ENCODE measurements at regions not wholly inside any gene's neighbourhood (a gene's known extent, or its start where the extent isn't known, plus 50 kb on each side); places are given as distances from the start of the nearest gene placed in this dataset.

DNA sequence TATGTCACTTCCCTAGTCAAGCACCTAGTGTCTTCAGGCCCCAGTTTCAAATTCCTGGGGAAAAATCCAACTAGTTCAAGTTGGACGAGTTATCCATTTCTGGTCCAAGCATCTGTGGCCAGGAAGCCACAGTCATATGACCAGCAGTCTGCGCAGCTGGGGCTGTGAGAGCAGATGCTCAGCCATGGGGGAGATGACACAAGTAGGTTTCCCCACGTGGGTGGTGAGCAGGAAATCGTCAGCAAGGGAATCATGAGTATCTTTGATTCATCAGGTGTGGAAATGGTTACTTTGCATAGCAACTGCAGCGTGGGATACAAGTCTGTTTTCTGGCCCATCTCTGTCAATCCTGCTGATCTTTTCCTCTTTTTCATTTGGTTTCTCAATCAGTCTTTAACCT lies 185.3 kb downstream of the C11orf91 start:
- no peak for FAIRE-seq
- ATAC-seq = peak in 1 of 4 donors; percentile 24
- Histone ChIP-seq H3K27me3 (no peaks in the 10 kb centered on the region), H3K4me3 (no peak overlapping the region), H3K36me3 (no peaks in the 10 kb centered on the region), H3K27ac (no peak overlapping the region), H3K4me1 (no peaks in the 10 kb centered on the region), H3K9me3 (no peaks in the 10 kb centered on the region)
- intact Hi-C loops (cut with DNase I) = no loop called here
- no peak for DNase-seq
- WGBS, 2 donors = 52 to 56% methylated on average over 5 of the region's 5 CpGs
- TF ChIP-seq, protein P1, sequence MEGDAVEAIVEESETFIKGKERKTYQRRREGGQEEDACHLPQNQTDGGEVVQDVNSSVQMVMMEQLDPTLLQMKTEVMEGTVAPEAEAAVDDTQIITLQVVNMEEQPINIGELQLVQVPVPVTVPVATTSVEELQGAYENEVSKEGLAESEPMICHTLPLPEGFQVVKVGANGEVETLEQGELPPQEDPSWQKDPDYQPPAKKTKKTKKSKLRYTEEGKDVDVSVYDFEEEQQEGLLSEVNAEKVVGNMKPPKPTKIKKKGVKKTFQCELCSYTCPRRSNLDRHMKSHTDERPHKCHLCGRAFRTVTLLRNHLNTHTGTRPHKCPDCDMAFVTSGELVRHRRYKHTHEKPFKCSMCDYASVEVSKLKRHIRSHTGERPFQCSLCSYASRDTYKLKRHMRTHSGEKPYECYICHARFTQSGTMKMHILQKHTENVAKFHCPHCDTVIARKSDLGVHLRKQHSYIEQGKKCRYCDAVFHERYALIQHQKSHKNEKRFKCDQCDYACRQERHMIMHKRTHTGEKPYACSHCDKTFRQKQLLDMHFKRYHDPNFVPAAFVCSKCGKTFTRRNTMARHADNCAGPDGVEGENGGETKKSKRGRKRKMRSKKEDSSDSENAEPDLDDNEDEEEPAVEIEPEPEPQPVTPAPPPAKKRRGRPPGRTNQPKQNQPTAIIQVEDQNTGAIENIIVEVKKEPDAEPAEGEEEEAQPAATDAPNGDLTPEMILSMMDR (IDR thresholded peaks at IDR 0.05) = no peak

DNA sequence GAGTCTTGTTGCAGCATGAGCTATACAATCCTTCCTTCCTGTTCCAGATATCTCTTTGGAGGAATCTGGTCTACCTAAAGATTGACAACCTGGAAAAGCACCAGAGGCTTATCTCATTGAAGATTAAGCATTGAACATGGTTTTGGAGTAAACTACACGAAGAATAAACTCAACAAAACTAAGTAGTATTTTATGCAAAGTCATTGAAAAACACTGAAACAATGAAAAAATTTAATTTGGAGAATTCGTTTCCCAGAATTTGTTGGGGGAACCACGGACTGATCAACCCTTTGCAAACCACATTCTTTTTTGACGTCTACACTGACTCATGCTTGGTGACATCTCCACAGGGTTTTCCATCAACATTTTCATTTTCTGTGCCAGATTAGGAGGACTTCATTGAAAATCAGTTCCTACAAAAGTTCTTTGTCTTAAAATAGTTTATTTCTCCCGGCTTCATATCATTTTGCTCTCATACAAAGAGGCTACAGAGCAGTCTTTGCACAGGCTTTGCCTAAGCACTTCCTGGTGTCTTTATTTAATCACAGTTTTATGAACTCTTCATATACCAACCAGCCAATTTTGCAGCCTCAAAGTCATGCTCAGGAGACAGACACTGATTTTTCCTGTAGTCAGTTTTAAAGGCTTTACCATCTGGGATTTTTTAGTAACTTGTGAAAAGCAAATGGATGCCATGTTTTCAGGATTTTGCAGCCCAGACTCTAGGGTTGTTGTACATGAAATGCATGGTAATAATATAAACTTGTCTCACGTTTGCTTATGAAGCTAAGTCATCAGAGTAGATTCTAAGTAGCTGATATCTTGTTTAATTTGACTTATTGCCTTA lies 186.3 kb downstream of the C11orf91 start:
- Histone ChIP-seq H3K9me3 (no peaks in the 10 kb centered on the region), H3K36me3 (no peaks in the 10 kb centered on the region), H3K27ac (no peak overlapping the region), H3K4me1 (no peaks in the 10 kb centered on the region), H3K27me3 (no peaks in the 10 kb centered on the region), H3K4me3 (no peak overlapping the region)
- intact Hi-C loops (cut with DNase I) = no loop called here
- TF ChIP-seq, protein P1 (IDR thresholded peaks at IDR 0.05) = no peak
- no peak for ATAC-seq
- DNase-seq = no peak
- 42 to 57% methylated on average over 6 of the region's 6 CpGs for WGBS, 2 donors
- no peak for FAIRE-seq

DNA sequence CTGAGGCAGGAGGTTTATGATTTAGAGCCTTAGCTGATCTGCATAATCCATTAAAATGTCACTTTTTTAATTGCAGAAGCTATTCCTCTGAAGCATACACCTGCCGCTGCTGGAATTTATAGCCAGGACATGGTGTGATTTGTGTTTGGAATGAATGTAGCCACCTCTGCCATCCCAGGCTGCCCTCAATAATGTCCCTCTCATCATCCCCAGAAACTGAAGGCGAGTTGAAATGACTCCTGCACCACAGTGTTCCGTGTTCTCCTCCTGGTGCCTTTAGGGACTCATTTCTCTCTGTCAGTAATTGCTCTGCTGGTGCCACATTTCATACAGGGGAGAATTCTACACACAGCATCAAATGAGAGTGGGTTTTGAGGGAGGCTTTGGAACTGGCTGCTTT lies 191.0 kb downstream of the C11orf91 start:
- intact Hi-C loops (cut with DNase I) = no loop called here
- H3K36me3 ChIP-seq = no peaks in the 10 kb centered on the region
- DNase-seq (no peak), ATAC-seq (no peak), FAIRE-seq (no peak)
- H3K27me3 ChIP-seq = no peaks in the 10 kb centered on the region
- TF ChIP-seq, protein P1 (IDR thresholded peaks at IDR 0.05) = no peak
- no peak overlapping the region for H3K4me3 ChIP-seq
- H3K4me1 ChIP-seq = no peaks in the 10 kb centered on the region
- no peak overlapping the region for H3K27ac ChIP-seq
- no peaks in the 10 kb centered on the region for H3K9me3 ChIP-seq
- WGBS, 2 donors = 75 to 88% methylated on average over 3 of the region's 3 CpGs

DNA sequence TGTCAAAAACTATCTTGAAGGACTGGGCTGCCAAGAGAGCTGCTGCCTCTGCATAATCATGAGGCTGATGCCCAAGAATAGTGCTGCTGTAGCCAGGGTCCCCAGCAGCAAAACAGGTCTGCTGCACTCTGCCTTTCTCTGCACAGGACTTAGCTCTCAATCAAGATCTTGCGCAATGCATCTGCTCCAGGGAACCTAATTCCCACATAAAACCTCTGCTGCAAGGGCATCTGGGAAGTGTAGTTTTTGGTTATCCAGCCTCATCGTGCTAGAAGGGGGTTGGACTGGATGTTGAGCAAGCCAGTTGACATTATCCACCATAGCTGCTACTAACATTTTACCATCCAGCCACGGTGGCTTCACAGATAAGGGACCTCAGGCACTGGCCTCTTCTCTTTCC lies 192.7 kb downstream of the C11orf91 start:
- WGBS, 2 donors = 24 to 36% methylated on average over 3 of the region's 3 CpGs
- TF ChIP-seq, protein P1 (IDR thresholded peaks at IDR 0.05) = no peak
- no peak for FAIRE-seq
- H3K9me3 ChIP-seq = no peaks in the 10 kb centered on the region
- peak; percentile 66 to 90 (median 78) for ATAC-seq
- no peak overlapping the region for H3K27ac ChIP-seq
- no peak overlapping the region for H3K4me3 ChIP-seq
- H3K27me3 ChIP-seq = no peaks in the 10 kb centered on the region
- intact Hi-C loops (cut with DNase I) = no loop called here
- DNase-seq = peak in 2 of 6 donors; percentile 6 to 34
- H3K4me1 ChIP-seq = no peaks in the 10 kb centered on the region
- H3K36me3 ChIP-seq = no peaks in the 10 kb centered on the region

DNA sequence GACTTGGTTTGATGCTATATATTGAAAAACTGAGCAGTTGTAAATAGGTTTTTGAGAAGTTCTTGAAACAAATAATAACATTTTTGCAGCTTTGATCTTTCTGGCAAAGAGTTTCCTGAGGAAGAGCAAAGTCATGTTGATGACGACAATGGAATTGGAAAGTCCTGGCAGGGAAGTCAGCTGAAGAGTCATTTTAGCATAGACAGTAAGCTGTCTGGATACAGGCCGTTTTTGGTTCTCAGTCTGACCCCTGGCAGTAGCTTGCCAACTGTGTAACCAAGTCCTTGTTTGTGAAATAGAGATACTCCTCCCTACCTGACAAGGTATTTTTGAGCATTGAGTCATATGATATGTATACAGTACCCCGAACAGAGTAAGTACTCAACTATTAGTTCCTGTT lies 193.3 kb downstream of the C11orf91 start:
- Histone ChIP-seq H3K27ac (no peak overlapping the region), H3K36me3 (no peaks in the 10 kb centered on the region), H3K9me3 (no peaks in the 10 kb centered on the region), H3K27me3 (no peaks in the 10 kb centered on the region), H3K4me1 (no peaks in the 10 kb centered on the region), H3K4me3 (no peak overlapping the region)
- intact Hi-C loops (cut with DNase I) = no loop called here
- no peak for FAIRE-seq
- TF ChIP-seq, protein P1 (IDR thresholded peaks at IDR 0.05) = no peak
- 78 to 85% methylated on average over 3 of the region's 3 CpGs for WGBS, 2 donors
- no peak for DNase-seq
- no peak for ATAC-seq

All from pancreas (tissue), 10 donors.